ENCODE measurements at regions not wholly inside any gene's neighbourhood (a gene's known extent, or its start where the extent isn't known, plus 50 kb on each side); places are given as distances from the start of the nearest gene placed in this dataset.

- no peak overlapping the region for H3K18ac ChIP-seq (ENCODE audit: low read depth in 1 of 2, low read length in 2 of 2)
- no peak overlapping the region for H2BK5ac ChIP-seq (ENCODE audit: low read depth, low read length, poor library complexity, severe bottlenecking)
- no peak overlapping the region for H3K9ac ChIP-seq (ENCODE audit: low read length)
- no peak overlapping the region for H2BK12ac ChIP-seq (ENCODE audit: low read length in 2 of 2)
- no peak overlapping the region for H2BK15ac ChIP-seq (ENCODE audit: low read depth, poor library complexity, severe bottlenecking)
- no peak overlapping the region for H3K23ac ChIP-seq (ENCODE audit: low read length in 2 of 2)
- no peaks in the 10 kb centered on the region for H3K4me1 ChIP-seq (ENCODE audit: control insufficient read depth, insufficient read depth, low read depth, low read length)
- no peak overlapping the region for H2AFZ ChIP-seq (ENCODE audit: low read depth, low read length)
- H4K91ac ChIP-seq (ENCODE audit: low read length) = no peak overlapping the region
- H3K9me3 ChIP-seq (ENCODE audit: control insufficient read depth, low read length) = no peaks in the 10 kb centered on the region
- no peaks in the 10 kb centered on the region for H3K27me3 ChIP-seq (ENCODE audit: control insufficient read depth in 1 of 2, insufficient read depth in 1 of 2, low read length in 2 of 2)
- no peak overlapping the region for H2BK120ac ChIP-seq (ENCODE audit: low read depth, low read length)
- no peaks in the 10 kb centered on the region for H3K79me1 ChIP-seq (replicated peaks; ENCODE audit: low read length, poor library complexity, severe bottlenecking)
- no peak overlapping the region for H3K27ac ChIP-seq (ENCODE audit: low read length, poor library complexity, severe bottlenecking)
- H3K4me3 ChIP-seq (ENCODE audit: insufficient read depth in 1 of 2, low read depth in 1 of 2, low read length in 2 of 2) = no peak overlapping the region
- WGBS = 71% methylated on average over 1 of the region's 1 CpG
- DNase-seq = no peak
- no peak overlapping the region for H3K4me2 ChIP-seq (ENCODE audit: low read length, poor library complexity, severe bottlenecking)
- no peaks in the 10 kb centered on the region for H3K36me3 ChIP-seq (ENCODE audit: control insufficient read depth in 1 of 2, insufficient read depth in 2 of 2, low read depth in 1 of 2, low read length in 2 of 2)
- no peak overlapping the region for H4K8ac ChIP-seq (ENCODE audit: low read length)
- no peak overlapping the region for H3K4ac ChIP-seq (ENCODE audit: low read depth in 1 of 2, low read length in 2 of 2)
- no peak overlapping the region for H3K14ac ChIP-seq (ENCODE audit: low read length in 2 of 2)
- H2AK5ac ChIP-seq (ENCODE audit: low read length, severe bottlenecking) = no peak overlapping the region
These were observed 120.3 kb upstream of the SERTM1 start for GRCh38 chr13:36553491-36553890.

DNA sequence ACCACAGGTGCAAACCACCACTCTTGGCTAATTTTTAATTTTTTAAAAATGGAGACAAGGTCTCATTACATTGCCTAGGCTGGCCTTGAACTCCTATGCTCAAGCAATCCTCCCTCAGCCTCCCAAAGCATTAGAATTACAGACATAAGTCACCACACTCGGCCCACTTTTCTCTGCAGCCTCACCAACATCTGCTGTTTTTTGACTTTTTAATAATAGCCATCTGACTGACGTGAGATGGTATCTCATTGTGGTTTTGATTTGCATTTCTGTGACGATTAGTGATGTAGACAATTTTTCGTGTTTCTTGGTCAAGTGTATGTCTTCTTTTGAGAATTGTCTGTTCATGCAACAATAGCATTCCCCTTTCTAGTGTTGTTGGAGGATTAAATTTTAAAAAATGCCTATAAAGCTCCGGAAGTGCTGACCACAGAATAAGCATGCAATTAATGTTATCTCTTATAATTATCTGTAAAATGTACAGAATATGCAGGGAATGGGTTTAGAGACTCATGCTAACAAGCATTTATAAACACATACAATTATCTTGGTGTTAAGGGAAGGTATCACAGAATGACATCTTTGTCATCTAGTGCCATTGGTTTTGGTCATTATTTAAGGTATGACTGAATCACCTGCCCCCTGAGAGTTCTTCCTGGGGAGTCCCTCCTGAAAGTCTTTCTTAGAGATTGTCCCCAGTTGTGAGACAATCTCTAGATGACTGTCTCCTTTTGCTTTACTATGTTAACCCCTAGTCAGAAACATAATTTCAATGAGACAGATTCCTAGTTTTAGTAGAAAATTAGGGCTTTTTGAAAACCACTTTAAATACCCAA lies 118.5 kb upstream of the SERTM1 start:
- Histone ChIP-seq H3K9me3 (ENCODE audit: control insufficient read depth, low read length) (no peaks in the 10 kb centered on the region), H3K14ac (ENCODE audit: low read length in 2 of 2) (no peak overlapping the region), H2AFZ (ENCODE audit: low read depth, low read length) (no peak overlapping the region), H3K4me2 (ENCODE audit: low read length, poor library complexity, severe bottlenecking) (no peak overlapping the region), H3K27ac (ENCODE audit: low read length, poor library complexity, severe bottlenecking) (no peak overlapping the region), H2BK120ac (ENCODE audit: low read depth, low read length) (no peak overlapping the region), H3K4ac (ENCODE audit: low read depth in 1 of 2, low read length in 2 of 2) (no peak overlapping the region), H3K9ac (ENCODE audit: low read length) (no peak overlapping the region), H3K18ac (ENCODE audit: low read depth in 1 of 2, low read length in 2 of 2) (no peak overlapping the region), H3K4me1 (ENCODE audit: control insufficient read depth, insufficient read depth, low read depth, low read length) (no peaks in the 10 kb centered on the region), H4K91ac (ENCODE audit: low read length) (no peak overlapping the region), H3K4me3 (ENCODE audit: insufficient read depth in 1 of 2, low read depth in 1 of 2, low read length in 2 of 2) (no peak overlapping the region), H3K36me3 (ENCODE audit: control insufficient read depth in 1 of 2, insufficient read depth in 2 of 2, low read depth in 1 of 2, low read length in 2 of 2) (no peaks in the 10 kb centered on the region), H2BK5ac (ENCODE audit: low read depth, low read length, poor library complexity, severe bottlenecking) (no peak overlapping the region), H3K79me1 (replicated peaks; ENCODE audit: low read length, poor library complexity, severe bottlenecking) (no peaks in the 10 kb centered on the region), H2AK5ac (ENCODE audit: low read length, severe bottlenecking) (no peak overlapping the region), H3K27me3 (ENCODE audit: control insufficient read depth in 1 of 2, insufficient read depth in 1 of 2, low read length in 2 of 2) (no peaks in the 10 kb centered on the region), H4K8ac (ENCODE audit: low read length) (no peak overlapping the region), H3K23ac (ENCODE audit: low read length in 2 of 2) (no peak overlapping the region), H2BK12ac (ENCODE audit: low read length in 2 of 2) (no peak overlapping the region), H2BK15ac (ENCODE audit: low read depth, poor library complexity, severe bottlenecking) (no peak overlapping the region)
- DNase-seq = no peak
- WGBS = 85% methylated on average over 3 of the region's 5 CpGs

GRCh38 chr13:36559375-36559774 lies 114.4 kb upstream of the SERTM1 start:
- H4K8ac ChIP-seq (ENCODE audit: low read length) = no peak overlapping the region
- H3K79me1 ChIP-seq (replicated peaks; ENCODE audit: low read length, poor library complexity, severe bottlenecking) = no peaks in the 10 kb centered on the region
- H3K4ac ChIP-seq (ENCODE audit: low read depth in 1 of 2, low read length in 2 of 2) = no peak overlapping the region
- H2BK12ac ChIP-seq (ENCODE audit: low read length in 2 of 2) = no peak overlapping the region
- no peaks in the 10 kb centered on the region for H3K9me3 ChIP-seq (ENCODE audit: control insufficient read depth, low read length)
- no peak overlapping the region for H2BK15ac ChIP-seq (ENCODE audit: low read depth, poor library complexity, severe bottlenecking)
- H3K27me3 ChIP-seq (ENCODE audit: control insufficient read depth in 1 of 2, insufficient read depth in 1 of 2, low read length in 2 of 2) = no peaks in the 10 kb centered on the region
- H3K9ac ChIP-seq (ENCODE audit: low read length) = no peak overlapping the region
- H2AK5ac ChIP-seq (ENCODE audit: low read length, severe bottlenecking) = no peak overlapping the region
- H3K4me1 ChIP-seq (ENCODE audit: control insufficient read depth, insufficient read depth, low read depth, low read length) = no peaks in the 10 kb centered on the region
- WGBS = 55% methylated on average over 2 of the region's 3 CpGs
- H3K4me2 ChIP-seq (ENCODE audit: low read length, poor library complexity, severe bottlenecking) = no peak overlapping the region
- no peak overlapping the region for H3K4me3 ChIP-seq (ENCODE audit: insufficient read depth in 1 of 2, low read depth in 1 of 2, low read length in 2 of 2)
- no peak overlapping the region for H2BK120ac ChIP-seq (ENCODE audit: low read depth, low read length)
- H3K27ac ChIP-seq (ENCODE audit: low read length, poor library complexity, severe bottlenecking) = no peak overlapping the region
- H2BK5ac ChIP-seq (ENCODE audit: low read depth, low read length, poor library complexity, severe bottlenecking) = no peak overlapping the region
- no peaks in the 10 kb centered on the region for H3K36me3 ChIP-seq (ENCODE audit: control insufficient read depth in 1 of 2, insufficient read depth in 2 of 2, low read depth in 1 of 2, low read length in 2 of 2)
- H4K91ac ChIP-seq (ENCODE audit: low read length) = no peak overlapping the region
- H3K18ac ChIP-seq (ENCODE audit: low read depth in 1 of 2, low read length in 2 of 2) = no peak overlapping the region
- H3K14ac ChIP-seq (ENCODE audit: low read length in 2 of 2) = no peak overlapping the region
- no peak overlapping the region for H2AFZ ChIP-seq (ENCODE audit: low read depth, low read length)
- no peak for DNase-seq
- no peak overlapping the region for H3K23ac ChIP-seq (ENCODE audit: low read length in 2 of 2)

DNA sequence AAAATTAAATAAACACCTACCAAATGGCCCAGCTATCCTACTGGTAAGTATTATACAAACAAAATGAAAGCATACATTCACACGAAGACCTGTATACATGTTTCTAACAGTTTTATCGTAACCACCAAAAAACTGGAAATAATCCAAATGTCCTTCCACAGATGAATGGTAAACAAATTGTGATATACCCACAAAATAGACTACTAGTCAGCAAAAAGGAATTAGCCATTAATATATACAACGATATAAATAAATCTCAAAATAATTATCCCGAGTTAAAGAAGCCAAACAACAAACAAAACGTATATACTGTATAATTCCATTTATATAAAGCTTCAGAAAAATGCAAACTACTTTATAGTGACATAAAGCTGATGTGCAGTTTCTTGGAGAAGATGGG lies 106.3 kb upstream of the SERTM1 start:
- Histone ChIP-seq H3K4me3 (ENCODE audit: insufficient read depth in 1 of 2, low read depth in 1 of 2, low read length in 2 of 2) (no peak overlapping the region), H3K4ac (ENCODE audit: low read depth in 1 of 2, low read length in 2 of 2) (no peak overlapping the region), H3K27me3 (ENCODE audit: control insufficient read depth in 1 of 2, insufficient read depth in 1 of 2, low read length in 2 of 2) (no peaks in the 10 kb centered on the region), H3K36me3 (ENCODE audit: control insufficient read depth in 1 of 2, insufficient read depth in 2 of 2, low read depth in 1 of 2, low read length in 2 of 2) (no peaks in the 10 kb centered on the region), H3K9me3 (ENCODE audit: control insufficient read depth, low read length) (no peaks in the 10 kb centered on the region), H2BK15ac (ENCODE audit: low read depth, poor library complexity, severe bottlenecking) (no peak overlapping the region), H3K9ac (ENCODE audit: low read length) (no peak overlapping the region), H3K14ac (ENCODE audit: low read length in 2 of 2) (no peak overlapping the region), H3K18ac (ENCODE audit: low read depth in 1 of 2, low read length in 2 of 2) (no peak overlapping the region), H4K91ac (ENCODE audit: low read length) (no peak overlapping the region), H3K23ac (ENCODE audit: low read length in 2 of 2) (no peak overlapping the region), H4K8ac (ENCODE audit: low read length) (no peak overlapping the region), H2BK120ac (ENCODE audit: low read depth, low read length) (no peak overlapping the region), H3K79me1 (replicated peaks; ENCODE audit: low read length, poor library complexity, severe bottlenecking) (no peaks in the 10 kb centered on the region), H2AFZ (ENCODE audit: low read depth, low read length) (no peak overlapping the region), H2BK5ac (ENCODE audit: low read depth, low read length, poor library complexity, severe bottlenecking) (no peak overlapping the region), H2BK12ac (ENCODE audit: low read length in 2 of 2) (no peak overlapping the region), H2AK5ac (ENCODE audit: low read length, severe bottlenecking) (no peak overlapping the region), H3K4me2 (ENCODE audit: low read length, poor library complexity, severe bottlenecking) (no peak overlapping the region), H3K4me1 (ENCODE audit: control insufficient read depth, insufficient read depth, low read depth, low read length) (no peaks in the 10 kb centered on the region), H3K27ac (ENCODE audit: low read length, poor library complexity, severe bottlenecking) (no peak overlapping the region)
- DNase-seq = no peak
- 96% methylated on average over 2 of the region's 5 CpGs for WGBS

All from mesenchymal stem cell (in vitro differentiated cells and primary cell).